DND-41 (cell line): ENCODE measurements at regions not wholly inside any gene's neighbourhood (a gene's known extent, or its start where the extent isn't known, plus 50 kb on each side); places are given as distances from the start of the nearest gene placed in this dataset.

Experiments
- EZH2 ChIP-seq: IDR thresholded peaks from 3 replicates; pipeline ENCODE4 v1.6.1; 2012; ENCODE audit warnings: borderline replicate concordance, low read depth, mild to moderate bottlenecking, moderate library complexity, low read length, inconsistent platforms; ENCODE audit not compliant: severe bottlenecking
- TF ChIP-seq, protein P1 (sequence below): IDR thresholded peaks from 2 replicates; pipeline ENCODE4 v1.5.1; 2012; ENCODE audit warnings: borderline replicate concordance, low read length, moderate library complexity, mild to moderate bottlenecking; ENCODE audit not compliant: poor library complexity, severe bottlenecking; ENCODE audit errors: extremely low read depth

DNA sequence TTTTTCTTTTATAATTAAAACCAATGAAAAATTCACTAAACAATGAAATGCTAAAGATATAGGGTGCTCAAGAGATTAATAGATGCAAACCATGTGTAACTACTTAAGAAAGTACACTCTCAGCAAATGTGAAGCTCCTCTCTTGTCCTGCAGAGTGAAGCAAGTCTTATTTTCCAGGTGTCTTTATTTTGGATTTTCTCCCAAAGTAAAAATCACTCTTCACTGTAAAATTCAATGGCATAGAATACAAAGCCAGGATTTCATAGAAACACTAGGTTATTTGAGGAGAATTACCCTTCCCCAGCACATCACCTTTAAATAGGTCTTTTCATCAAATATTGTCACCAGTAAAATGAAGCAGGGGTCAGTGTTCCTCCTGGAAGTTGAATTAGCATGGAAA, 57.0 kb upstream of the GIMD1 start:
- TF ChIP-seq, protein P1, sequence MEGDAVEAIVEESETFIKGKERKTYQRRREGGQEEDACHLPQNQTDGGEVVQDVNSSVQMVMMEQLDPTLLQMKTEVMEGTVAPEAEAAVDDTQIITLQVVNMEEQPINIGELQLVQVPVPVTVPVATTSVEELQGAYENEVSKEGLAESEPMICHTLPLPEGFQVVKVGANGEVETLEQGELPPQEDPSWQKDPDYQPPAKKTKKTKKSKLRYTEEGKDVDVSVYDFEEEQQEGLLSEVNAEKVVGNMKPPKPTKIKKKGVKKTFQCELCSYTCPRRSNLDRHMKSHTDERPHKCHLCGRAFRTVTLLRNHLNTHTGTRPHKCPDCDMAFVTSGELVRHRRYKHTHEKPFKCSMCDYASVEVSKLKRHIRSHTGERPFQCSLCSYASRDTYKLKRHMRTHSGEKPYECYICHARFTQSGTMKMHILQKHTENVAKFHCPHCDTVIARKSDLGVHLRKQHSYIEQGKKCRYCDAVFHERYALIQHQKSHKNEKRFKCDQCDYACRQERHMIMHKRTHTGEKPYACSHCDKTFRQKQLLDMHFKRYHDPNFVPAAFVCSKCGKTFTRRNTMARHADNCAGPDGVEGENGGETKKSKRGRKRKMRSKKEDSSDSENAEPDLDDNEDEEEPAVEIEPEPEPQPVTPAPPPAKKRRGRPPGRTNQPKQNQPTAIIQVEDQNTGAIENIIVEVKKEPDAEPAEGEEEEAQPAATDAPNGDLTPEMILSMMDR: no peak
- TF ChIP-seq EZH2: no peak
